SU-DHL-6 (cell line): ENCODE measurements at regions not wholly inside any gene's neighbourhood (a gene's known extent, or its start where the extent isn't known, plus 50 kb on each side); places are given as distances from the start of the nearest gene placed in this dataset.

Experiments
- H2AFZ ChIP-seq: fragments of 200-600 bp; sonication (generic); 2 replicates; pipeline ENCODE4 v1.6.1; 2014; ENCODE audit warnings: low read depth, mild to moderate bottlenecking, moderate library complexity, mixed read lengths, antibody characterized with exemption, low read length; ENCODE audit not compliant: severe bottlenecking
- H3F3A ChIP-seq: fragments of 200-600 bp; shearing (Covaris generic); 2 replicates; pipeline ENCODE4 v1.6.0; 2016; ENCODE audit warnings: antibody characterized with exemption, mild to moderate bottlenecking; ENCODE audit not compliant: insufficient read depth
- H3K27ac ChIP-seq: fragments of 200-600 bp; sonication (generic); 2 replicates; pipeline ENCODE4 v1.5.1; 2016; ENCODE audit warnings: low read depth, mild to moderate bottlenecking, low read length, moderate library complexity, mixed read lengths
- H3K27me3 ChIP-seq: fragments of 200-600 bp; sonication (generic), shearing (Covaris generic); 2 replicates; pipeline ENCODE4 v1.6.0; 2014; ENCODE audit warnings: mild to moderate bottlenecking, low read length
- H3K36me3 ChIP-seq: fragments of 200-600 bp; sonication (generic); 2 replicates; pipeline ENCODE4 v1.6.1; 2014; ENCODE audit warnings: mild to moderate bottlenecking, low read length, mixed read lengths
- H3K4me2 ChIP-seq: fragments of 300-600, 200-600 bp; shearing (Covaris generic), sonication (generic); 2 replicates; pipeline ENCODE4 v1.6.0; 2014; ENCODE audit warnings: low read length, low read depth, mild to moderate bottlenecking; ENCODE audit not compliant: poor library complexity, severe bottlenecking
- H3K4me3 ChIP-seq: fragments of 200-600 bp; sonication (generic); 2 replicates; pipeline ENCODE4 v1.5.1; 2014; ENCODE audit warnings: antibody characterized with exemption, low read length, mild to moderate bottlenecking, mixed read lengths; ENCODE audit not compliant: insufficient read depth, poor library complexity, severe bottlenecking
- H3K79me2 ChIP-seq: fragments of 200-600 bp; sonication (generic); 2 replicates; pipeline ENCODE4 v1.6.1; 2014; ENCODE audit warnings: mild to moderate bottlenecking, low read length, moderate library complexity; ENCODE audit not compliant: insufficient read depth
- H3K9ac ChIP-seq: fragments of 200-600 bp; sonication (generic); 2 replicates; pipeline ENCODE4 v1.7.0; 2014; ENCODE audit warnings: mild to moderate bottlenecking, low read length
- H3K9me2 ChIP-seq: fragments of 200-600 bp; sonication (generic); replicated peaks from 2 replicates; pipeline ENCODE4 v1.6.1; 2014; ENCODE audit warnings: low read length; ENCODE audit not compliant: insufficient read depth
- H3K9me3 ChIP-seq: fragments of 200-600 bp; sonication (generic); 2 replicates; pipeline ENCODE4 v1.6.1; 2014; ENCODE audit warnings: low read length, mixed read lengths; ENCODE audit not compliant: insufficient read depth
- H4K20me1 ChIP-seq: fragments of 200-600 bp; sonication (generic); 2 replicates; pipeline ENCODE4 v1.6.1; 2014; ENCODE audit warnings: low read depth, mild to moderate bottlenecking, antibody characterized with exemption, low read length, moderate library complexity, mixed read lengths
- CTCF ChIP-seq: fragments of 200-600 bp; sonication (generic); IDR thresholded peaks from one replicate; pipeline ENCODE4 v1.5.1; 2017; ENCODE audit warnings: antibody characterized with exemption, mild to moderate bottlenecking, low read length, moderate library complexity; ENCODE audit not compliant: insufficient read depth, poor library complexity, severe bottlenecking
- EZH2phosphoT487 ChIP-seq: fragments of 200-600 bp; sonication (generic), shearing (Covaris generic); conservative IDR thresholded peaks from 2 replicates; pipeline ENCODE4 v1.6.1; 2018; ENCODE audit warnings: mild to moderate bottlenecking, antibody characterized with exemption, low read length, moderate library complexity, mixed read lengths

- TF ChIP-seq EZH2phosphoT487, result no peak
- no peak for TF ChIP-seq CTCF
- H3K9me3 ChIP-seq, result no peaks in the 10 kb centered on the region
- H3K27me3 ChIP-seq, result no peaks in the 10 kb centered on the region
- no peak overlapping the region for H3K4me3 ChIP-seq
- no peaks in the 10 kb centered on the region for H3K36me3 ChIP-seq
- no peak overlapping the region for H3K9ac ChIP-seq
- no peak overlapping the region for H3K27ac ChIP-seq
- H2AFZ ChIP-seq, result no peak overlapping the region
- H4K20me1 ChIP-seq, result no peaks in the 10 kb centered on the region
- H3K9me2 ChIP-seq, result no peaks in the 10 kb centered on the region
- H3K4me2 ChIP-seq, result no peak overlapping the region
- no peaks in the 10 kb centered on the region for H3K79me2 ChIP-seq
- H3F3A ChIP-seq, result no peaks in the 10 kb centered on the region
Measured at GRCh38 chr13:86665842-86666241, 866.6 kb upstream of the SLITRK6 start.

DNA sequence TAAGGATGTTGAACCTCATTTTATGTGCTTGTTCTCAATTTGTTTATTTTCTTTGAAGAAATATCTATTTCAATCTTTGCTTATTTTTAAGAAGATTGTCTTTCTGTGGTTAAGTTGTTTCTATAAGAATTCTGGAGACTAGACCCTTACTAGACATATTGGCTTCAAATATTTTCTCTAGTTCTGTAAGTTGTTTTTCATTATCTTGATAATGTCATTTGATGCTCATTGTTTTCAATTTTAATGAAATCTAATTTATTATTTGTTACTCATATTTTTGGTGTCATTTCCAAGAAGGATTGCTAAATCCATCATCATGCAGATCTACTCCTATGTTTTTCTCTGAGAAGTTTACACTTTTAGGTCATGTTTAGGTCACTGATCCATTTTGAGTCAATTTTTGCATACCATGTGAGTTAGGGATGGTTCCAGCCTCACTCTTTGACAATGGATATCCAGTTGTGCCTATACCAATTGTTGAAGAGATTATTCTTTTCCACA lies 874.8 kb upstream of the SLITRK6 start:
- Histone ChIP-seq H3K9ac (no peak overlapping the region), H3K4me3 (no peak overlapping the region), H3K9me2 (no peaks in the 10 kb centered on the region), H4K20me1 (no peaks in the 10 kb centered on the region), H3K4me2 (no peak overlapping the region), H2AFZ (no peak overlapping the region), H3F3A (no peaks in the 10 kb centered on the region), H3K27me3 (no peaks in the 10 kb centered on the region), H3K9me3 (no peaks in the 10 kb centered on the region), H3K36me3 (no peaks in the 10 kb centered on the region), H3K79me2 (no peaks in the 10 kb centered on the region), H3K27ac (no peak overlapping the region)
- TF ChIP-seq CTCF (no peak), EZH2phosphoT487 (no peak)

- no peak overlapping the region for H3K4me2 ChIP-seq
- H3K36me3 ChIP-seq, result no peaks in the 10 kb centered on the region
- no peaks in the 10 kb centered on the region for H3K79me2 ChIP-seq
- no peak overlapping the region for H2AFZ ChIP-seq
- H3K27ac ChIP-seq, result no peak overlapping the region
- H3K9me2 ChIP-seq, result no peaks in the 10 kb centered on the region
- H3K27me3 ChIP-seq, result no peaks in the 10 kb centered on the region
- no peak for TF ChIP-seq CTCF
- TF ChIP-seq EZH2phosphoT487, result no peak
- H3K4me3 ChIP-seq, result no peak overlapping the region
- H3F3A ChIP-seq, result no peaks in the 10 kb centered on the region
- H4K20me1 ChIP-seq, result no peaks in the 10 kb centered on the region
- H3K9ac ChIP-seq, result no peak overlapping the region
- H3K9me3 ChIP-seq, result no peaks in the 10 kb centered on the region
Measured at GRCh38 chr13:86681223-86681622, 882.0 kb upstream of the SLITRK6 start.

DNA sequence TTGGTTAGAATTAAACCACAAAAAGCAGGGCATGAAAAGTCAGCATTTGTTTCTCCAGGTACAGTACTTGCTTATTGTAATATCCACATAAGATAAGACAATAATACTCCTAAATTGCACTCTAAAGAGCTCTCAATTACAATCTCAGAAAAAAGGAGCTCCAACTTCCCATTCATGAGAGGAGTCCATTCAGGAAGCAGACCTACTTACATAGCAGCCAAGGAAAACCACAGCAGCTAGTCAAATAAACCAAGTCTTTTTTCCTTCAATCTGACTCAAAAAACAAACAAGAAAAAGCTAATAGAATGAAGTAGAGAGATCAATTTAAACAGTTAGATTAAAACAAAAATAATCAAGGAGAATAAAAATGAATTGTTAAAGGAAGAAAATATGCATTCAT lies 885.2 kb upstream of the SLITRK6 start:
- TF ChIP-seq EZH2phosphoT487 (no peak), CTCF (no peak)
- Histone ChIP-seq H3K4me2 (no peak overlapping the region), H3K9me2 (no peaks in the 10 kb centered on the region), H4K20me1 (no peaks in the 10 kb centered on the region), H3K27ac (no peak overlapping the region), H3K9me3 (no peaks in the 10 kb centered on the region), H3K9ac (no peak overlapping the region), H3K4me3 (no peak overlapping the region), H2AFZ (no peak overlapping the region), H3F3A (no peaks in the 10 kb centered on the region), H3K36me3 (no peaks in the 10 kb centered on the region), H3K79me2 (no peaks in the 10 kb centered on the region), H3K27me3 (no peaks in the 10 kb centered on the region)
